ENCODE measurements at regions not wholly inside any gene's neighbourhood (a gene's known extent, or its start where the extent isn't known, plus 50 kb on each side); places are given as distances from the start of the nearest gene placed in this dataset.

DNA sequence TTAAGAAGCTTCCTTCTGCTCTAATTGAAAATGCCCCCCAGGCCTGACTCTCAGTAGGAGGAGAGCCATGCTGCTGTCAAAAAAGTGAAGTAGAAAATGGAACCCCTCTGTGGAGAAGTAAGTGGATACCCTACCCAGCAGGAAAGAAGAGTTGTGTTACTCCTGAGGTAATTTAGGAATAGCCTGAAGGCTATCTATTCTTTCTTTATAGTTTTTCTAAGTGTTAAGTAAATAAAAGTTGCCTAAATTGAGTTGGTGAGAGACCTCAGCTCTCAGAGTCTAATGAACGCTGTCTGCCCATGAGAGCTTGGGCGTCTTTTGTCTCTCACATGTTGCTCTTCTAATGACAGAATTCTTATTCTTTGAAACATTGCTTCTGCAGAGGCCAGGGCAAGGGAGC, 116.2 kb downstream of the NSUN3 start:
- DNase-seq, result no peak

DNA sequence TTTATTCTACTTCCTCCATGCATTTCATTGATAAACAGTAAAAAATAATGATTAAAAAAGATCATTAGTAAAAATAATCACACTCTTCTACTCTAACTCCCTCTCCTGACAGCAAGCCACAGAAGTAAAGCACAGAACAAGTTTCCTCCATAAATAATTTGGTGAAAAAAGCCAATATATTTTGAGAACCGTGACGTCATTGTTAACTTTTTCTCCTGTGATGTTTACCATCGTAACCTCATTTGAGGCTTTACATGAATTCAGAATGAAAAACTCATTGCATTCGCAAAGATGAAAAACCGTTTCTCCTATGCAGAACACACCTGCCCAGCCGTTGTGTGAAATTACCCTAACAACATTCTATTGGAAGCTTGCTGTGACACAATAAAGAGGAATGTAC, 120.7 kb downstream of the NSUN3 start:
- no peak for DNase-seq

DNA sequence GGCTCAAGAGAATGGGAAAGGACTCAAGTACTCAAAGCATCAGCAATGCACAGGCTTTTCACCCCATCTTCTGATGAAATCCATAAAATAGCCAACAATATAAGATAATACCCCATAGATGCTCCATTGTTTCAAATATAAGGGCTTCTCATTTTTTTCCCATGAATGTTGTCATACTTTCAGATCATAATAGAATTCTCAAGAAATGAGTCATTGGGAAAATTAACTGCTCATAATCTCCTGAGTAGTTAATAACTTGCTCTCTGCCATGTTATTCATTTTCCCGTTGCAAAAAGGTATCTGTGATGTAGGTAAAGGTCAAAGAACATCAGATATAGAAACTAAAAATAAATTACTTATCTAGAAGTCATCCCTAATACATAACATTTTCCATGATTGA, 121.9 kb downstream of the NSUN3 start:
- DNase-seq, result no peak

DNA sequence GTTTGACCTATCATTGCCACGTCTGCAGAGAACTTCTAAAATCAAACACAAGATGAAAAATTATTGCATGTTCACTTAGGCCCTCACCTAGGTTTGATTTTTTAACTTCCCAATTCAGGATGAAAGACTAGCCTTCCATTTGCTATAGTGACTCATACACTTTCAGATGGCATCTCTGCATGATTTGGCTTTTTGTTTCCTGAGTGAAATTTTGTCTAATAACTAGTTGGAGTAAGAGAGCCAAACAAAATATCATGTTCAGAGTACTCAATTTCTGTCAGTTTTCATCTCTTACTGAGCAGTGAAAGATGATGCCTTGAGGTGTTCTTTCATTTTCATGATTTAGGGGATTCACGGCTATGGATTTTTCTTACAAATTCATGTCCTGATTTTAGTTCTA, 122.9 kb downstream of the NSUN3 start:
- no peak for DNase-seq

DNA sequence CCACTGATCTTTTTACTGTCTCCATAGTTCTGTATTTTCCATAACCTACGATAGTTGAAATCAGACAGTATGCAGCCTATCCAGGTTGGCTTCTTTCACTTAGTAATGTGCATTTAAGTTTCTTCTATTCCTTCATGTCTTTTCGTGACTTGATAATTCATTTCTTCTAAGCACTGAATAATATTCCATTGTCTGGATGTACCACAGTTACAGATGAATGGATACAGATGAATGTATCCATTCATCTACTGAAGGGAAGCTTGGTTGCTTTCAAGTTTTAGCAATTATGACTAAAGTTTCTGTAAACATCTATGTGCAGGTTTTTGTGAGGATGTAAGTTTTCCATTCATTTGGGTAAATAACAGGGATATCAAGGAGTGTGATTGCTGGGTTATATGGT, 124.8 kb downstream of the NSUN3 start:
- no peak for DNase-seq

DNA sequence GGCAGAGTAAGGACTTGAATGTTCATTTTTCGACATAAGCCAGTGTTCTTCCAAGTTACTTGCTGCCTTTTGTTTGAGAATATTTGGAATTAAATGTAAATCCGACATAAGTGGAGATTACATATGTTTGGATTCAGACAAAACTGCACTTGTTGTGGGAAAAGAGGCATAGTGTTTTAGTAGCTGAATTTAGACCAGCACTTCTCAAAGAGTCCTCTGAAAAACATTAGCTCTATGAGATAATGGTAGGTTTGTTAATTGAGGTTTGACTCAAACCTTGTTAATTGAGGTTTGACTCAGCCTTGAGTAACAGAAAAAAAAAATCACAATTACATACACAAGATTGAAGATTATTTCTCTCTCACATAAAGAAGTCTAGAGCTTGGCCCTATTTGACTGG, 132.5 kb downstream of the NSUN3 start:
- DNase-seq, result no peak

DNA sequence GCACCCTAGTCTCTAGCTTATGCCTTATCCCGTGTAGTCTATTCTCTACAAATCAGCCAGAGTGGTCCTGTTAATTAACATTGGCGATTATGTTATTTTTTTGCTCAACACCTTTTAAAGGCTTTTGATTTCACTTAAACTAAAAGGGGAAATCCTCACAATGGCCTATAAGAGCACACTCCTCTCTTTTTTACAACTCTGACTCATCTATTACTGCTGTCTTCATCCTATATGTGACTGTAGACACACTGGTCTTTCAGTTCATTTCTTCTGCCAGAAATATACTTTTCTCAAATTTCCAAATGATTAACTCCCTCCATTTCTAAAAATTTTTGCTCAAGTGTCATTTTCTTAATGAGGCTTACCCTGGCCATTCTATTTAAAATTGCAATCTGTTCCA, 143.4 kb downstream of the NSUN3 start:
- DNase-seq, result no peak

DNA sequence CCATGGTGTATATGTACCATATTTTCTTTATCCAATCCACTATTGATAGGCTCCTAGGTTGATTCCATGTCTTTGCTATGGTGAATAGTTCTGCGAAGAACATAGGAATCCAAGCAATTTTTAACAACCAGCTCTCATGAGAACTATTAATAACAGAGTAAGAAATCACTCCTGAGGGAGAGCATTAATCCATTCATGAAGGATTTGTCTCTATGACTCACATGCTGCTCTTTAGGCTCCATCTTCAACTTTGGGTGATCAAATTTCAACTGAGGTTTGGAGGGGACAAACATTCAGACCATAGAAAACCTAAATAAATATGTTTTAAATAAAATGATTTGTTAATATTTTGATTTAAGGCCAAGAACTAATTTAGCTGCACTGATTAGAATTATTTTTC, 147.4 kb downstream of the NSUN3 start:
- DNase-seq, result no peak

DNA sequence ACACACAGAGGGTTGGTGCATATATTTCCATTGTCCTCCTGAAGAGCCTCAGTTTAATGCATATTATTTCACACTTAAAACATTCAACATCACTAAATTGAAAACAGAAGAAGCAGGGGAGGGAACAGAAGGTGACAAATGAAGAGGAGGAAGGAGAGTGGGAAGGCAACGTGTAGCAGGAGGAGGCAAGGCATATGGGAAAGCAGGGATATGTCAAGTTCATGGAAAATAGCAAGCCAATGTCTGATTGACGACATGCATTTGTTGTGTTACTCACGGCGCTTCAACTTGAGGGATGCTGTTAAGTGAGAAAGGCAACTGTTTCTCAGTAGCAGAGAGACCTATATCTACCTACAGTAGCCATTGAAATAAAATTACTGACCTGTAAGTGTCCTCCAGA, 154.5 kb downstream of the NSUN3 start:
- DNase-seq, result no peak

DNA sequence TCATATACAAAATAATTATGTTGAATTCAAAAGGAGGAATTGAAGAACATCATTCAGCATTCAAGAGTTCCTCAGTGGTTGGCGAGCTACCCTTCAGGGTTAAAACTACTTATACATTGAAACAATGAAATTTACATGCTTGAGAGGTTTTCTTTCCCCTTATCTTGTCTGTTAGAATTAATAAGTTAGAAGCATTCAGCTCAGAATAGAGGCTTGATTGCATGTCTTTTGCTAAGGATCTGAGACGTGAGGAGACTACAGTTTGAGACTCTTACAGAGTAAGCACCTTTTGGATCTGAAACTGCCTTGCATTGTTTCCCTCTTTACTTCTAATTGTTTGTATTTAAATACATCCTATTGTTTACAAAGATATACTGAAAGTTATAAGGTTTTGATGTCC, 157.6 kb downstream of the NSUN3 start:
- DNase-seq, result no peak

DNA sequence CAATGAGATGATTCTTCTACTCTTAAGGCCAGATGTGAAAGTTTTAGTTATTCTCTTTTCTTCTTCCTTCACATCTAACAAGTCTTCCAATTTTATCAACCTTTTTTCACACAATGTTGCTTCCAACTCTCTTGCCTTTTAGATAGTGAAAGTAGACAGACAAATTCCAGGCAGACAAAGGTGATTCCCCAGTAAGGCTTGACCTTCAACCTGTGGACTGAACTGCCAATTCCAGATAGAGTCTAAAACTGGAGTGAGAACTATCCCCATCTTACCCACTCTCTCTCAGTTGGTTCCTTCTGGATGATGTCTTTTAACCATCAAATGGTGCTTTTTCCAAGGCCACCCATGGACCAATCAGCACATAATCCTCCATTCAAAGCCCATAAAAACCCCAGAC, 159.0 kb downstream of the NSUN3 start:
- no peak for DNase-seq

DNA sequence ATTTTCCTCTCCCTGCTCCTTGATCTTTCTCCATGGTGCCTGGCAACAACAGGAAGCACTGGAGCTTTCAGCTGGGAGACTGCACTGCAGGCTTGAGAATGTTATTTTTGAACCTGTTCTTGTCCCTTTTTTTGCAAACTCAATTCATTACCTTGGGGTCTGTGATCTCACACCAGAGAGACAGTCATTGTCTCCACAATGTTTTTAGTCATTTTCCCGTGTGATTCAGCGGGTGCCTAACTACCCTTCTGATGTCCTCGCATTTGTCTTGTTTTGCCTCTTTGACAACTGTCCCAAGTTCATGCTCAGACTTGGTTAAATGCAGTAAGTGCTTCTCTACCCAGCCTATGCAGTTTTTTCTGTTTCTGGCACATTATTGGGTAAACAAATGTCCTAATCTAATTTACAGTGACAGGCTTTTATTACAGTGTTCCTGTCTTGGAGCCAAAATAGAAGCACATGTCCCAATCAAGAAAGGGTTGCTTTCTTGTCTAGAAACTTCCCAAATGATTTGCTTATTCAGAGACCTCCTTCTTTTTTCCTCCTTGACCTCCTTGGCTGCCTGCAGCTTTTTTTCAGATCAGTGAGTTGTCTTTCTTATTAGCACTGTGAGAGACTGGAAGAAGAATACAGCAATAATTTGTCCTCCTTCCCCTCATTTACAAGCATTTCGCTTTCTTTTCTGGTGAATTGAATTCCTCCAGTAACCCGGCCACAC, 162.4 kb downstream of the NSUN3 start:
- no peak for DNase-seq

DNA sequence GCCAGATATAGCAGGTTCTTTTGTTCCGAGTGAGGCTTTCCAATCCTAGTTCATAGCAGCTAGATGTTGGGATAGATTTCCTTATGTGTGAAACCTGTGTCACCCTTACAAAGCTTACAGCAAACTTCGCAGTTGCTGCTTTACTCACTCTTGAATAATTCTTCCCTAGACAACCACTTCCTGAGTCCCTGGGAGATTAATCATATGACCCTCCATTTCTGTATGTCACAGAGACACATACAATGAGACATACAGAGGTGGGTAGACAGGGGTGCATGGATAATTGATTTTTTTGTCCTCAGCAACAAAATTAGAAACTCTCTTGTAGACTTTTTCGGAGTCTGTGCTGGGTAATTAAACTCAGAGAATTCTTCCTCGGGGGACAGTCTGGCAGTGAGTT, 163.2 kb downstream of the NSUN3 start:
- DNase-seq, result no peak

DNA sequence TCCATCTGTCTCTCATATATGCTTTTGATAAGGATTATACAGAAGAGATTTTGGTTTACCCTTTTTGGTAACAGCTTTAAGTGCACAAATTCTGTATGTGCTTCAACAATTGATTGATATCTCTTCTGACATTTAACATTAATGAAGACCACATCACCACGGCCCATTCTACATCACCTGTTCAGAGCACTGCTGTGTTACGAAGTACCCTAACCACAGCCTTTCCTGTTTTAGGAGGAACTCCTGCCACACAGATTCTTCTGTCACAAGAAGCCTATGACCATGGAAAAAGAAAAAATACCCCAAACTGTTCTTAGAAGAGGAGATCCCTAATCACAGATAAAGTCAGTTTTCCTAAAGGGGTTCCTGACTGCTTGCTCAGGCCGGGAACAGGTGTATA, 170.1 kb downstream of the NSUN3 start:
- DNase-seq, result no peak

DNA sequence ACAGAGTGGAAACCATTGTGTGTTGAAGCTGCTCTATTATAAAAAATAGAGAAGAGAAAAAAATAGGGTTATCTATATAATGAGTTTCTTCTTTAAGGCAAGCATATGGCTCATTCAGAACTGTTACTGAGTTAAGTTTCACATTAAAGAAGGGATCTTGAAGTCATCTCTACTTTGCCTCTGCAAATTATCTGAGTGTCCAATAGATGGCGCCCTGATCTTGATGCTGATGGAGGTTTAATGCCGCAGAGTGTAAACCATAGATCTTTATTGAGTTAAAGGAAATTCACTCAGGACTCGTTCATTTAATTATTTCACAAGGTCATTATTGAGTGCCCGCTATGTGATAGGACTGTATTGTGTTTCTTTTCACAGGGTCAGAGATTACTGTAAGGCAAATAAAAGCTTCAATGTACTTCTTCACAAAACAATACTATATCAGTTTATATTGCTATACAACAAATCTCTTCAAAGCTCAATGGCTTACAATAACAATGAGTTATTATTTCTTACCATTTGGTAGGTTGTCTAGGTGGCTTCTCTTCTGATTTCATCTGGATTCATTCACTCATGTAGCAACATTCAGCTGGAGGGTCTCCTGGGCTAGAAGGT, 171.4 kb downstream of the NSUN3 start:
- DNase-seq, result no peak

DNA sequence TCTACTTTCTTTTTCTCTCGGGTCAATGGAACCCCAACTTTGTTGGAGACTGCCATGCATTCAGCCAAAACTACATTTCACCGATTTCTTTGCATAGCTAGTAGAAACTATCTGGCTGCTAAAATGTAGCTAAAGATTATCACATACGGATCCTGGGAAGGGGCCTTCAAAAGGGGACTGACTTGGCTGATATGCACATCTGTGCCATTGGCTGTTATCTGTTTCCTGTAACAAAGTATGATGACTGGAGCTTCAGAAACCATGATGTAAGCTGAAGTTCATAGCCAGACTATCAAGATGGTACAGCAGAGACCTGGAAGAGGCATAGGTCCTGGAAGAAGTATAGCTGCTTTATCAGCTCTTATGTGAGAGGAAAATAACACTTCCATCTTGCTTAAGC, 179.1 kb downstream of the NSUN3 start:
- no peak for DNase-seq

DNA sequence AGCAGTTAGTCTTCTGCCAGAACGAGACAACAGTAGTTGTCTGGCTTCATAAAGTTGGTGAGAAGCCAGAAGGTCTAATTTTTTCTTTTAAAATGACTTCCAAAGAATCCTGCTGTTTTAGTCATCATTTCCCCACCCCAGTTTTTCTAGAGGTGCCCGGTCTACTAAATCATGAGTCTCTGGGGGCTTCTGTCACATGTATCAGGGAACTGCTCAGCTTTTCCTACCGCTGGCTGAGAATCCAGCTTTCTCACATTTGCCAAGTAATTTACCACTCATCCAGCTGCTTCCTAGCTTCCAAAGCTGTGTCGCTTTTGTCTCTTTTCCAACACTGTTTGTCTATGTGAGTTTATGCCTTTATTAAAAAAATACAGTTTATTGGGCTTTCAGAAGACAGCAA, 183.3 kb downstream of the NSUN3 start:
- no peak for DNase-seq

DNA sequence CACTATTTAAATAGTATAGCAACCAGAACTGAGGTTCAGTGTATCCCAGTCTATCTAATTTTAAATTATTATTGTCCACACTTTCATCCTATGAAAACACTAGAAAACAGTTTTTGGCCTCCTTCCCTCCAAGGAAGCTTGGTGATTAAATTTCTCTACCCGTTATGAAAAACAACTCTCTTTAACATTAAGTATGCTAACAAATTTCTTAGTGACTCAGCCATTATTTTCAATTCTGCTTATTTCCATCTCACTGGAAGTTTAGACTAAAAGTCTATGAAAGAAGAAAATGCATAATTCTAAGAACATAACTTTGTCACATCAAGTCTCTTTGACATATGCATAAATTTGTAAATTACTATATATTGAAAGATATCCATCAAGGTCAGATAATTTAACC, 185.2 kb downstream of the NSUN3 start:
- DNase-seq, result no peak

DNA sequence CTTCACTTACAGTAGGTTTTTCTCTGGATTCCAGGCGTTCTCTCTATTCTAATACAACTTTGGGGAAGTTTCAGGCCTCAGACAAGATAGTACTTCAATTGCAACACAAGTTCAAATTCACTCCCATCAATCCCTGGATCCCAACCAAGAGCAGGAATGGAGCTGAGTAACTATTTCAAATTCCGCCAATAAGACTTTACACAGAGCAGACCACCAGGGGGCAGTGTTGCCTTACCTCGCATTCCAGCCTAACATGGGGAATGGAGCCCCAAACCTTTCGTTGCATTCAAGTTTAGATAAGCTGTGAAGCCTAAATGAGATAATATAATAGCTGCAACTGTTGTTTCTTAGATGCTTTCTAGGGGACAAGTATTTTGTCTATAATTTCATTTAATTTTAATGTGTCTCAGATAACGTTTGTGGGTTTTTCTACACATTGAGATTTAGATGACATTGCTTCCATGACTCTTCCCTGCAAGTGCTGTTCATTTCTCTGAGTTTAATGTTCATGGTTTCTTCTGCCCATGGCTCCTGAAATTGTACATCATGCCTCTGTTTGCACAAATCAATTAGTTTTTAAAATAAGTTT, 186.7 kb downstream of the NSUN3 start:
- DNase-seq, result peak; percentile 17

DNA sequence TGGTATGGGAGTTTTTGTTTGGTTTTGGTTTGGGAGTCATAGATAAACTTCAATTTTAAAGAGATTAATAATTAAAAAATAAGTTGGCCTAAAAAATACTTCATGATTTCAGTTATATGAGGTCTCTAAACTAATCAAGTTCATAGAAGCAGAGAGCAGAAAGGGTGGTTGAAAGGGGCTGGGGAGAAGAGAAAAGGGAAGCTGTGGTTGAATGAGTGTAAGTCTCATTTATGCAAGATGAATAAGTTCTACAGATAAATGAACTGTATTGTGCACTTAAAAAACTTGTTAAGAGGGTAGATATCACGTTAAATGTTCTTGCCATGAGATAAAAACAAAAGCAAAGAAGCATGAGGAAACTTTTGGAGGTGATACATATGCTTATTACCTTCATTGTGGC, 188.7 kb downstream of the NSUN3 start:
- no peak for DNase-seq

DNA sequence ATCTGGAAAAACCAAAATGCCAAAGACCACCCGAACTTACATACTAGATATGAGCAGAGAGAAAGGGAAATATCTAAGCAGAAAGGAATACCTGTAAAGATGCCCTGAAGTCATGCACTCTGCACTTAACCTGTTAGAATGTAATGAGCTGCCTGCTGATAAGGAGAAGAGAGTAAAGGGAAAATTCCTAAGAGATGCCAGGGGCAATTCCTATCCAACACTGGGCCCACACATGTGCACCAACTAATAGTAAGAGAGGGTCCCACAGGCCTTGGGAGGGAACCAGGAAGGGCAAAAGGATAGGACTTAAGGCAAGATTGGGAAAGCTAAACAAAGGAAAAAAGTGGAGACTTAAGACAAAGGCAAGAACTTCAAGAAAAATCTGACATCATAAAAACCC, 189.5 kb downstream of the NSUN3 start:
- DNase-seq, result no peak

DNA sequence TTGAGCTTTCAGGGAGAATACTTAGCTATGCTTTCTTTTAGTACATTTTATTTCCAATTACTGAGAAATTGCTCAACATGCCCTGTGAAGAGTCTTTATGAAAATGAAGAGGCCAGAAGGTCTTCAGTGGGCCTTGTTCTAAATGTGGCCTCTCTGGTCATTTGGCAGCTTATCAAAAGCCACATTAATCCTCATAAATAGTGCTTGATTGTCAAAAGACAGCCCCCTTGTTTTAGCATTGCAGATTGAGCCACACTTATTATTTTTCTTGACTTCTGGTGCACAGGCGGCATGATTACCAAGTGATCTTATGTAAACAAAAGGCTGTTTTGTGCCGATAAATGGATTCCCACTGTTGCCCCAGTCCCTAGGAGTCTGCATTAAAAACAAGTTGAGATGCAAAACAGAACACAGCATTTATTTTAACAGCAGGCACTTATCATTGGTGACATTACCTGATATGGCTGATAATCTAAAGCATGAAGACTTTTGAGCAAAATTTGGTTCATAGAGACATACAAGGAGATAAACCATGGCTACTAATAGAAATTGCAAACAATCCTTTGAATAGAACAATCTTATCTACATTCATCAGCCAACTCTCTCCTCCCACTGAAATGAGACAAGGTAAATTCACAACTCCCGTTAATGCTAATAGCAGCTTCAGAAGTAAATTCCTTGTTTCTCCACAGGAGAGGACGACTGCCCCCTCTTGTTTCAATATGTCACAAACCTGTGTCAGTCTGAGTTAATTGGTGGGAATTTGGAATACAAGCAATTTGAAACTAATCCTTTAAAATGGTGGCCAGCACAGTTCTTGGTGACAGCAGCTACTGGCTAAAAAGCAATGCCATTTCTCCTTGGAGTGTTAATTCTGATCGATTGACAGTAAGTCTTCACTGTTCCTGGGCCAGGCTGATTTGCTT, 194.3 kb downstream of the NSUN3 start:
- DNase-seq, result no peak

DNA sequence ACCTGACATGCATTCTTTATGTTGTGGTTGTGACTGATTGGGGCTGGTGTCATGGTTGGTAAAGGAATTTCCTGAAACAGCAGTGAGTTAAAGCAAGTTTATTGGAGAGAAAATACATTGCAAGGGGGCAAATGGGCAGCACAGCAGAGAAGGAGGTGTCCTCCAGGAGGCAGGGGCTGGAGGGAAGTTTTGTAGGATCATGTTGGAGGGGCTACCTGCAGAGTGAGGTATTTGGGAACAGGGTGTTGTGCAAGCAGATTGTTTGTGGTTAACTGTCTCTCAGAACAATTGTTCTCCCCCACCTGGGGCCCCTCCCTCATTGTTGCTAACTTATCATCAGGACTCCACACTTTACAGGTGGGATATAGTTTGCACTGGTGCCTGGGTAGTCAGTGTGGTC, 196.0 kb downstream of the NSUN3 start:
- no peak for DNase-seq

All from right kidney (tissue), 1 donor.